ENCODE measurements at regions not wholly inside any gene's neighbourhood (a gene's known extent, or its start where the extent isn't known, plus 50 kb on each side); places are given as distances from the start of the nearest gene placed in this dataset.

DNA sequence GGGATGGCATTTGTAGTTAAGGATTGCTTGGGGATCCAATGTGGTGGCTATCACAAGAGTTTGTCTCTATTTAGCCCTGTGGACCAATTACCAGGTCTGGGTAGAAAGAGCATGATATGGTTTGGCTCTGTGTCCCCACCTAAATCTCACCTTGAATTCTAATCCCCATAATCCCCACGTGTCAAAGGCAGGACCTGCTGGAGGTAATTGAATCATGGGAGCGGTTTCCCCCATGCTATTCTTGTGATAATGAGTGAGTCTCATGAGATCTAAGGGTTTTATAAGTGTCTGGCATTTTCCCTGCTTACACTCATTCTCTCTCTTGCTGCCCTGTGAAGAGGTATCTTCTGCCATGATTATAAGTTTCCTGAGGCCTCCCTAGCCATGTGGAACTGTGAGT is 86.4 kb upstream of the HS3ST4 start:
- TF ChIP-seq, protein P1, sequence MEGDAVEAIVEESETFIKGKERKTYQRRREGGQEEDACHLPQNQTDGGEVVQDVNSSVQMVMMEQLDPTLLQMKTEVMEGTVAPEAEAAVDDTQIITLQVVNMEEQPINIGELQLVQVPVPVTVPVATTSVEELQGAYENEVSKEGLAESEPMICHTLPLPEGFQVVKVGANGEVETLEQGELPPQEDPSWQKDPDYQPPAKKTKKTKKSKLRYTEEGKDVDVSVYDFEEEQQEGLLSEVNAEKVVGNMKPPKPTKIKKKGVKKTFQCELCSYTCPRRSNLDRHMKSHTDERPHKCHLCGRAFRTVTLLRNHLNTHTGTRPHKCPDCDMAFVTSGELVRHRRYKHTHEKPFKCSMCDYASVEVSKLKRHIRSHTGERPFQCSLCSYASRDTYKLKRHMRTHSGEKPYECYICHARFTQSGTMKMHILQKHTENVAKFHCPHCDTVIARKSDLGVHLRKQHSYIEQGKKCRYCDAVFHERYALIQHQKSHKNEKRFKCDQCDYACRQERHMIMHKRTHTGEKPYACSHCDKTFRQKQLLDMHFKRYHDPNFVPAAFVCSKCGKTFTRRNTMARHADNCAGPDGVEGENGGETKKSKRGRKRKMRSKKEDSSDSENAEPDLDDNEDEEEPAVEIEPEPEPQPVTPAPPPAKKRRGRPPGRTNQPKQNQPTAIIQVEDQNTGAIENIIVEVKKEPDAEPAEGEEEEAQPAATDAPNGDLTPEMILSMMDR (IDR thresholded peaks at IDR 0.05; ENCODE audit: extremely low read depth in 1 of 2, insufficient read depth in 1 of 2, low read depth in 1 of 2, low read length in 2 of 2): no peak
- TF ChIP-seq EZH2 (IDR thresholded peaks at IDR 0.05; ENCODE audit: borderline replicate concordance, low read depth, low read length, severe bottlenecking) (no peak), JUN (IDR thresholded peaks at IDR 0.05; ENCODE audit: borderline replicate concordance, insufficient read depth, insufficient read length, low read depth) (no peak), POLR2AphosphoS5 (IDR thresholded peaks at IDR 0.05; ENCODE audit: insufficient read depth, low read depth, low read length) (no peak), GATA2 (IDR thresholded peaks at IDR 0.05; ENCODE audit: insufficient read depth, insufficient read length, low read depth, low read length) (no peak), MYC (IDR thresholded peaks at IDR 0.05; ENCODE audit: low read depth, low read length) (no peak)
